ENCODE measurements at regions not wholly inside any gene's neighbourhood (a gene's known extent, or its start where the extent isn't known, plus 50 kb on each side); places are given as distances from the start of the nearest gene placed in this dataset.

DNA sequence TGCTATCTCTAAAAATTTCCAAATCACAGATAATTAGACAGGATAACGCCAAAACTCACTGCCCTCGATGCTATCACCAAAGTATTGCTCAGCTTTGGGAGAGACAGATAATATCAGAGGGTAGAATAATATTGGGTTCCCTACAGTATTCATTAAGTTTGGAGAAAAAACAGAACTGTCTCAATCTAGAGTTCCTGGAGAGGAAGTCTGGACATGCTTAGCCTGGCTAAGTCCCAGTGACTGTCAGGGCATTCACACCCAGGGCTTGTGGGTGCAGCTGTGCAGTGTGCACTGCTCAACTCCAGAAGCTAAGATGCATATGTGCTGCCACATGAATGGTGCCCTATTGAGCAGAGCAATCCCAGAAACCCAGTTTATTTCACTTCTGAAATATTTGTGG, 459.6 kb upstream of the DPH6 start:
- TF ChIP-seq NBN (IDR thresholded peaks at IDR 0.05) (no peak), EP300 (IDR thresholded peaks at IDR 0.05; ENCODE audit: borderline replicate concordance in 1 of 2, control insufficient read depth in 1 of 2, low read depth in 2 of 2, low read length in 2 of 2) (no peak), MXI1 (IDR thresholded peaks at IDR 0.05; ENCODE audit: low read depth, low read length) (no peak), POLR2AphosphoS5 (IDR thresholded peaks at IDR 0.05; ENCODE audit: low read length) (no peak), PAX5 (IDR thresholded peaks at IDR 0.05; ENCODE audit: borderline replicate concordance, low read depth, low read length) (no peak), RB1 (IDR thresholded peaks at IDR 0.05; ENCODE audit: borderline replicate concordance) (no peak), CEBPB (IDR thresholded peaks at IDR 0.05; ENCODE audit: borderline replicate concordance in 1 of 2, low read depth in 2 of 2, low read length in 2 of 2) (no peak), HCFC1 (IDR thresholded peaks at IDR 0.05; ENCODE audit: low read length) (no peak), SMARCA5 (IDR thresholded peaks at IDR 0.05) (no peak), EGR1 (IDR thresholded peaks at IDR 0.05; ENCODE audit: borderline replicate concordance in 1 of 2, low read depth in 2 of 2, low read length in 2 of 2) (no peak), MEF2B (IDR thresholded peaks at IDR 0.05; ENCODE audit: partially characterized antibody, poor library complexity, severe bottlenecking) (no peak)
- TF ChIP-seq, protein P1, sequence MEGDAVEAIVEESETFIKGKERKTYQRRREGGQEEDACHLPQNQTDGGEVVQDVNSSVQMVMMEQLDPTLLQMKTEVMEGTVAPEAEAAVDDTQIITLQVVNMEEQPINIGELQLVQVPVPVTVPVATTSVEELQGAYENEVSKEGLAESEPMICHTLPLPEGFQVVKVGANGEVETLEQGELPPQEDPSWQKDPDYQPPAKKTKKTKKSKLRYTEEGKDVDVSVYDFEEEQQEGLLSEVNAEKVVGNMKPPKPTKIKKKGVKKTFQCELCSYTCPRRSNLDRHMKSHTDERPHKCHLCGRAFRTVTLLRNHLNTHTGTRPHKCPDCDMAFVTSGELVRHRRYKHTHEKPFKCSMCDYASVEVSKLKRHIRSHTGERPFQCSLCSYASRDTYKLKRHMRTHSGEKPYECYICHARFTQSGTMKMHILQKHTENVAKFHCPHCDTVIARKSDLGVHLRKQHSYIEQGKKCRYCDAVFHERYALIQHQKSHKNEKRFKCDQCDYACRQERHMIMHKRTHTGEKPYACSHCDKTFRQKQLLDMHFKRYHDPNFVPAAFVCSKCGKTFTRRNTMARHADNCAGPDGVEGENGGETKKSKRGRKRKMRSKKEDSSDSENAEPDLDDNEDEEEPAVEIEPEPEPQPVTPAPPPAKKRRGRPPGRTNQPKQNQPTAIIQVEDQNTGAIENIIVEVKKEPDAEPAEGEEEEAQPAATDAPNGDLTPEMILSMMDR (IDR thresholded peaks at IDR 0.05 in 2 of 3, conservative IDR thresholded peaks at IDR 0.05 in 1 of 3; ENCODE audit: control insufficient read depth in 2 of 3, extremely low read depth in 1 of 3, insufficient read depth in 1 of 3, low read depth in 3 of 3, low read length in 3 of 3): no peak
- TF ChIP-seq, protein P2, sequence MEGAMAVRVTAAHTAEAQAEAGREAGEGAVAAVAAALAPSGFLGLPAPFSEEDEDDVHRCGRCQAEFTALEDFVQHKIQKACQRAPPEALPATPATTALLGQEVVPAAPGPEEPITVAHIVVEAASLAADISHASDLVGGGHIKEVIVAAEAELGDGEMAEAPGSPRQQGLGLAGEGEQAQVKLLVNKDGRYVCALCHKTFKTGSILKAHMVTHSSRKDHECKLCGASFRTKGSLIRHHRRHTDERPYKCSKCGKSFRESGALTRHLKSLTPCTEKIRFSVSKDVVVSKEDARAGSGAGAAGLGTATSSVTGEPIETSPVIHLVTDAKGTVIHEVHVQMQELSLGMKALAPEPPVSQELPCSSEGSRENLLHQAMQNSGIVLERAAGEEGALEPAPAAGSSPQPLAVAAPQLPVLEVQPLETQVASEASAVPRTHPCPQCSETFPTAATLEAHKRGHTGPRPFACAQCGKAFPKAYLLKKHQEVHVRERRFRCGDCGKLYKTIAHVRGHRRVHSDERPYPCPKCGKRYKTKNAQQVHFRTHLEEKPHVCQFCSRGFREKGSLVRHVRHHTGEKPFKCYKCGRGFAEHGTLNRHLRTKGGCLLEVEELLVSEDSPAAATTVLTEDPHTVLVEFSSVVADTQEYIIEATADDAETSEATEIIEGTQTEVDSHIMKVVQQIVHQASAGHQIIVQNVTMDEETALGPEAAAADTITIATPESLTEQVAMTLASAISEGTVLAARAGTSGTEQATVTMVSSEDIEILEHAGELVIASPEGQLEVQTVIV (IDR thresholded peaks at IDR 0.05; ENCODE audit: borderline replicate concordance, partially characterized antibody): no peak

Data from GM12878 (cell line).